Uterus (tissue), 2 donors: ENCODE measurements at regions not wholly inside any gene's neighbourhood (a gene's known extent, or its start where the extent isn't known, plus 50 kb on each side); places are given as distances from the start of the nearest gene placed in this dataset.

Experiments
- POLR2A ChIP-seq, 2 donors: fragments of 450-650 bp; IDR thresholded peaks; one replicate each; pipeline ENCODE4 v1.6.1; 2016; ENCODE audit warnings: antibody characterized with exemption in 2 of 2, mild to moderate bottlenecking in 1 of 2, moderate library complexity in 1 of 2
- TF ChIP-seq, protein P1 (sequence below), 4 experiments: fragments of 200-600 bp in 2 of 4; fragments of 450-650 bp in 2 of 4; sonication (generic) in 2 of 4; IDR thresholded peaks; one replicate each; pipeline ENCODE4 v1.5.1; 2016 to 2019; ENCODE audit warnings: antibody characterized with exemption in 4 of 4, mild to moderate bottlenecking in 2 of 4, moderate library complexity in 1 of 4

DNA sequence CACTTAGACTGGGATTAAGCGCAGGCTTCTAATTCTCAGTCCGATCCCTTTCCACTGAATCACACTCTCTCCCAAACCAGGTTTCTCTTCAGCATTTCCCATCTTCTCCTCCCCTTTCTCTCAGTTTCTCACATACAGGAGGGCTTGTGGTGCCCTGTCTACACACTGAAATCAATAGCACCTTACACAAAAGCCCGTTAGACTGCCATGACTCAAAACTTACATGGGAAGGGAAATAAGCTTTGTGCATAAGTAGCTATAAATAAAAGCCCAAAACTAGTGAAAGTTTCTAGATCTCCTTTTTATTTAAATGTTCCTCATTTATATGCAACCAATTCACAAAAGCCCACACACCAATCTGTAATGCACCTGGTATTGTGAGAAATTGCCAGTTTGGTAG is 318.4 kb downstream of the TXNL1 start:
- TF ChIP-seq, protein P1, sequence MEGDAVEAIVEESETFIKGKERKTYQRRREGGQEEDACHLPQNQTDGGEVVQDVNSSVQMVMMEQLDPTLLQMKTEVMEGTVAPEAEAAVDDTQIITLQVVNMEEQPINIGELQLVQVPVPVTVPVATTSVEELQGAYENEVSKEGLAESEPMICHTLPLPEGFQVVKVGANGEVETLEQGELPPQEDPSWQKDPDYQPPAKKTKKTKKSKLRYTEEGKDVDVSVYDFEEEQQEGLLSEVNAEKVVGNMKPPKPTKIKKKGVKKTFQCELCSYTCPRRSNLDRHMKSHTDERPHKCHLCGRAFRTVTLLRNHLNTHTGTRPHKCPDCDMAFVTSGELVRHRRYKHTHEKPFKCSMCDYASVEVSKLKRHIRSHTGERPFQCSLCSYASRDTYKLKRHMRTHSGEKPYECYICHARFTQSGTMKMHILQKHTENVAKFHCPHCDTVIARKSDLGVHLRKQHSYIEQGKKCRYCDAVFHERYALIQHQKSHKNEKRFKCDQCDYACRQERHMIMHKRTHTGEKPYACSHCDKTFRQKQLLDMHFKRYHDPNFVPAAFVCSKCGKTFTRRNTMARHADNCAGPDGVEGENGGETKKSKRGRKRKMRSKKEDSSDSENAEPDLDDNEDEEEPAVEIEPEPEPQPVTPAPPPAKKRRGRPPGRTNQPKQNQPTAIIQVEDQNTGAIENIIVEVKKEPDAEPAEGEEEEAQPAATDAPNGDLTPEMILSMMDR (IDR thresholded peaks at IDR 0.05) = no peak
- TF ChIP-seq POLR2A (IDR thresholded peaks at IDR 0.05) = no peak
